NT2/D1 (cell line): ENCODE measurements at regions not wholly inside any gene's neighbourhood (a gene's known extent, or its start where the extent isn't known, plus 50 kb on each side); places are given as distances from the start of the nearest gene placed in this dataset.

Experiments
- DNase-seq: peaks from one replicate; pipeline ENCODE4 v3.0.0-alpha.2; 2011; ENCODE audit warnings: low read depth, low spot score
- H3K27me3 ChIP-seq: 2 replicates; pipeline ENCODE4 v1.6.0; 2011; ENCODE audit warnings: mild to moderate bottlenecking; ENCODE audit not compliant: insufficient read length, insufficient read depth
- H3K36me3 ChIP-seq: 2 replicates; pipeline ENCODE4 v1.6.1; 2011; ENCODE audit warnings: mild to moderate bottlenecking, low read length, mixed read lengths; ENCODE audit not compliant: insufficient read depth, insufficient read length
- H3K4me1 ChIP-seq: 2 replicates; pipeline ENCODE4 v1.5.1; 2011; ENCODE audit not compliant: insufficient read depth, insufficient read length
- H3K4me3 ChIP-seq: 2 replicates; pipeline ENCODE4 v1.5.1; 2011; ENCODE audit warnings: low read depth; ENCODE audit not compliant: insufficient read length
- H3K9ac ChIP-seq: 2 replicates; pipeline ENCODE4 v1.6.0; 2011; ENCODE audit warnings: low read depth; ENCODE audit not compliant: insufficient read length
- H3K9me3 ChIP-seq: 2 replicates; pipeline ENCODE4 v1.5.1; 2011; ENCODE audit warnings: mild to moderate bottlenecking, low read length; ENCODE audit not compliant: insufficient read depth
- SUZ12 ChIP-seq: IDR thresholded peaks from 2 replicates; pipeline ENCODE4 v1.6.1; 2011; ENCODE audit not compliant: insufficient read length, insufficient read depth; ENCODE audit errors: extremely low read depth
- YY1 ChIP-seq: IDR thresholded peaks from 2 replicates; pipeline ENCODE4 v1.6.1; 2011; ENCODE audit not compliant: insufficient read length, insufficient read depth
- ZNF274 ChIP-seq: IDR thresholded peaks from 2 replicates; pipeline ENCODE4 v1.6.1; 2011; ENCODE audit warnings: mild to moderate bottlenecking, low read depth, low read length

DNA sequence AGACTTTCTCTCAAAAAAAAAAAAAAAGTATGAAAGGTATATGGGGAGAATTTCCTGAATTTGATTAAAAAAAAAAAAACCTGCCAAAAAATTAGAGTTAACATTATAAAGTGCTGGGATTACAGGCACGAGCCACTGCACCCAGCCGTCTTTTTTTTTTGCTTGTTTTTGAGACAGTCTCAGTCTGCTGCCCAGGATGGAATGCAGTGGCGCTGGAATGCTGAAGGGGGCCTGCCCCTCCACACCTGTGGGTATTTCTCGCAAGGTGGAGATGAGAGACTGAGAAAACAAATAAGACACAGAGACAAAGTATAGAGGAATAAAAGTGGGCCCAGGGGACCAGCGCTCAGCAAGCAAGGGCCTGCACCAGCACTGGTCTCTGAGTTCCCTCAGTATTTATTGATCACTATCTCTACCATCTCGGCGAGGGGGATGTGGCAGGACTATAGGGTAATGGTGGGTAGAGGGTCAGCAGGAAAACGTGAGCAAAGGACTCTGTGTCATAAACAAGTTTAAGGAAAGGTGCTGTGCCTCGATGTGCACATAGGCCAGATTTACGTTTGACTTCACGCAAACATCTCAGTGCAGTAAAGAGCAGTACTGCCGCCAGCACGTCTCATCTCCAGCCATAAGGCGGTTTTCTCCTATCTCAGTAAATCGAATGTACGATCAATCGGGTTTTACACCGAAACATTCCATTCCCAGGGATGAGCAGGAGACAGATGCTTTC is 117.2 kb downstream of the GOSR1 start:
- no peaks in the 10 kb centered on the region for H3K36me3 ChIP-seq
- no peak overlapping the region for H3K9ac ChIP-seq
- H3K9me3 ChIP-seq = no peaks in the 10 kb centered on the region
- H3K4me3 ChIP-seq = no peak overlapping the region
- H3K27me3 ChIP-seq = no peaks in the 10 kb centered on the region
- H3K4me1 ChIP-seq = no peaks in the 10 kb centered on the region
- TF ChIP-seq ZNF274 = no peak
- TF ChIP-seq SUZ12 = no peak
- TF ChIP-seq YY1 = no peak
- DNase-seq = no peak

DNA sequence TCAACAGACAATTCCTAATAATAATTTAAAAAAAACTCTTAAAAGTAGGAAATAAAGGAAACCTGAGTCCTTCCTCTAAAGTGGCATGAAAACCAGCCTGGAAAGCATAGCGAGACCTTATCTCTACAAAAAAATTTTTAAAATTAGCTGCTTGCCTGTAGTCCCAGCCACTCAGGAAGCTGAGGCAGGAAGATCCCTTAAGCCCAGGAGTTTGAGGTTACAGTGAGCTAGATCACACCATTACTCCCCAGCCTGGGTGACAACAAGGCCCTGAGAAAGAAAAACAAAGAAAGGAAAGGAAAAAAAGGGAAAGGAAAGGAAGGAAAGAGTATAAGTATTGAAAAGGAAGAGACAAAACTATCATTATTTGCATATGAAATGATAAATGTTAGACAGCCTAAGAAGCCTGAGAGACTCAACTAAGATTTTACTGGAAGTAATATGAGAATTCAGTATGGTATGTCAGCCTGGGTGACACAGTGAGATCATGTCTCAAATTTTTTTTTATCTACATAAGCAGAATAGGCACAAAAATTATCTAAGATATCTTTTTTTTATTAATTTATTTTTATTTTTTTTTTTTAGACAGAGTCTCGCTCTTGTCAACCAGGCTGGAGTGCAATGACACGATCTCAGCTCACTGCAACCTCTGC is 113.0 kb downstream of the GOSR1 start:
- no peak for DNase-seq
- no peaks in the 10 kb centered on the region for H3K9me3 ChIP-seq
- no peaks in the 10 kb centered on the region for H3K4me1 ChIP-seq
- no peaks in the 10 kb centered on the region for H3K27me3 ChIP-seq
- TF ChIP-seq SUZ12 (no peak), YY1 (no peak), ZNF274 (no peak)
- H3K4me3 ChIP-seq = no peak overlapping the region
- no peak overlapping the region for H3K9ac ChIP-seq
- H3K36me3 ChIP-seq = no peaks in the 10 kb centered on the region

DNA sequence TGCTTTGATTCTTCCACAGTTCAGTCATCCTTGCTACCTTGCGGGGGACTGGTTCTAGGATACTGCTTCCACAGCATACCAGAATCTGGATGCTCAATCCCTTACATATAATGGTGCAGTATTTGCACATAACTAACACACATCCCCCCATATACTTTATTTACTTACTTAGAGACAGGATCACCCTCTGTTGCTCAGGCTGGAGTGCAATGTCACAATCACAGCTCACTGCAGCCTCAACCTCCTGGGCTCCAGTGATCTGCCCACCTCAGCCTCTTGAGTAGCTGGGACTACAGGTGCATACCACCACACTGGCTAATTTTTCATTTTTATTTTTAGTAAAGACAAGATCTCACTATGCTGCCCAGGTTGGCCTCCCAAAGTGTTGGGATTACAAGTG is 112.2 kb downstream of the GOSR1 start:
- no peaks in the 10 kb centered on the region for H3K4me1 ChIP-seq
- no peak for DNase-seq
- H3K36me3 ChIP-seq = no peaks in the 10 kb centered on the region
- no peak overlapping the region for H3K4me3 ChIP-seq
- no peak for TF ChIP-seq ZNF274
- TF ChIP-seq SUZ12 = no peak
- TF ChIP-seq YY1 = no peak
- H3K9ac ChIP-seq = no peak overlapping the region
- H3K9me3 ChIP-seq = no peaks in the 10 kb centered on the region
- no peaks in the 10 kb centered on the region for H3K27me3 ChIP-seq

DNA sequence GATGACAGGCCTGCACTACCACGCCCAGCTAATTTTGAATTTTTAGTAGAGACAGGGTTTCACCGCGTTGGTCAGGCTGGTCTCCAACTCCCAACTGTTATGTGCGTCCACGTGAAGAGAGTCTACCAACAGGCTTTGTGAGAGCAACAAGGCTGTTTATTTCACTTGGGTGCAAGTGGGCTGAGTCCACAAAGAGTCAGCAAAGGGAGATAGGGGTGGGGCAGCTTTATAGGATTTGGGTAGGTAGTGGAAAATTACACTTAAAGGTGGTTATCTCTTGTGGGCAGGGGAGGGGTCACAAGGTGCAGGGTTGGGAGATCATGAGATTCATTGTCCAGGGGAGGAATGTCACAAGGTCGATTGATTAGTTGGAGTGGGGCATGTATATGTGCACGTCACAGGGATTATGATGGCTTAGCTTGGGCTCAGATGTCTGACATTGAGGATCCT is 111.6 kb downstream of the GOSR1 start:
- H3K36me3 ChIP-seq = no peaks in the 10 kb centered on the region
- H3K9ac ChIP-seq = no peak overlapping the region
- no peaks in the 10 kb centered on the region for H3K9me3 ChIP-seq
- no peak for DNase-seq
- no peak overlapping the region for H3K4me3 ChIP-seq
- no peaks in the 10 kb centered on the region for H3K4me1 ChIP-seq
- no peak for TF ChIP-seq SUZ12
- no peak for TF ChIP-seq ZNF274
- H3K27me3 ChIP-seq = no peaks in the 10 kb centered on the region

DNA sequence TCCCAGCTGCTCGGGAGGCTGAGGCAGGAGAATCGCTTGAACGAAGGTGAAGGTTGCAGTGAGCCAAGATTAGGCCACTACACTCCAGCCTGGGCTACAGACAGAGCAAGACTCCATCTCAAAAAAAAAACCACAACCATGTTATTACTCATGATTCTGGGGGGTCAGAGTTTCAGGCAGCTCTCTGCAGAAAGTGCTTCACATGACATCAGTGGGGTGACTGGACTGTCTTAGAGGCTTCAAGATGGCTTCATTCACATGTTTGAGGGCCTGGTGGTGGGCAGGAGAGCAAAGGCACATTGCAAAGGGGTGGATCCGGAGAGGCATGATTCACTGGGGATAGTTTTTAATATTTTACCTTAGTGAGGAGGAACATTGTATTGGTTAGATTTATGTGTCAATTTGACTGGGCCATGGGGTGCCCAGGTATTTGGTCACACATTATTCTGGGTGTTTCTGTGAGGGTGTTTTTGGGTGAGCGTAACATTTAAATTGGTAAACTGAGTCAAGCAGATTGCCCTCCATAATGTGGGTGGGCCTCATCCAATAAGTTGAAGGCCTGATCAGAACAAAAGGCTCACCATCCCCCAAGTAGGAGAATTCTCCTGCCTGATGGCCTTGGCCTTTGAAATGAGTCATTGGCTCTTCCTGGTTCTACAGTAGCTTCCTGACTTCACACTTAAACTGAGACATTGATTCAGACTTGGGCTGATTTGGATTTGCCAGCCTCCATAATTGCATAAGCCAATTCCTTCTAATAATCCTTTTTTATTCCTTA is 109.8 kb downstream of the GOSR1 start:
- H3K4me3 ChIP-seq = no peak overlapping the region
- H3K9me3 ChIP-seq = no peaks in the 10 kb centered on the region
- no peak for DNase-seq
- H3K4me1 ChIP-seq = no peaks in the 10 kb centered on the region
- no peak for TF ChIP-seq ZNF274
- no peak for TF ChIP-seq SUZ12
- TF ChIP-seq YY1 = no peak
- no peaks in the 10 kb centered on the region for H3K27me3 ChIP-seq
- no peak overlapping the region for H3K9ac ChIP-seq
- no peaks in the 10 kb centered on the region for H3K36me3 ChIP-seq

DNA sequence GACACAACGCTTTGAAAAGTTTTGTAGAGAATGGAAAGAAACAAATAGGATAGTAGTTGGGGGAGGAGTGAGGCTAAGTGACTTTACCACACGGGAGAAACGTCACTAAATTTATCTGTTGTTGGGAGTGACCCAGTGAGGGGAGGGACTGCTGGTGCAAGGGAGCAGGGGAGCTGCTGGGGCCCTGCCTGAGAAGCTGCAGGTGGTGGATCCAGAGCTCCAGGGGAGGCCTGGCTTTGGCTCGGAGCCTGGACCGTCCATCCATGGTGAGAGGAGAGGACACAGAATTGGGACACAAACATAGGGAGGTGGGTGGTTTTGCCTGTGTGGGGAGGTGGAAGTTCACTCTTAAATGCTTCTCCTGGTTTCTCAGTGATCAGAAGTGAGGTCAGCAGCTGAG is 107.6 kb downstream of the GOSR1 start:
- H3K27me3 ChIP-seq = no peaks in the 10 kb centered on the region
- no peak for DNase-seq
- H3K4me3 ChIP-seq = no peak overlapping the region
- TF ChIP-seq ZNF274 (no peak), YY1 (no peak), SUZ12 (no peak)
- no peak overlapping the region for H3K9ac ChIP-seq
- H3K9me3 ChIP-seq = no peaks in the 10 kb centered on the region
- no peaks in the 10 kb centered on the region for H3K4me1 ChIP-seq
- H3K36me3 ChIP-seq = no peaks in the 10 kb centered on the region

DNA sequence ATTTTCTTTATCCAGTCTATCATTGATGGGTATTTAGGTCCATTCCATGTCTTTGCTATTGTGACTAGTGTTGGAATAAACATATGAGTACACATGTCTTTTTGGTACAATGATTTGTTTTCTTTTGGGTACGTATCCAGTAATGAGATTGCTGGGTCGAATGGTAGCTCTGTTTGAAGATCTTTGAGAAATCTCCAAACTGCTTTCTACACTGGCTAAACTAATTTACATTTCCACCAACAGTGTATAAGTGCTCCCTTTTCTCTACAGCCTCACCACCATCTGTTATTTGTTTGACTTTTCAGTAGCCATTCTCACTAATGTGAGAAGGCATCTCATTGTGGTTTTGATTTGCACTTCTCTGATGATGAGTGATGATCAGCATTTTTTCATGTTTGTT is 103.7 kb downstream of the GOSR1 start:
- no peaks in the 10 kb centered on the region for H3K27me3 ChIP-seq
- no peak for DNase-seq
- H3K4me3 ChIP-seq = no peak overlapping the region
- H3K4me1 ChIP-seq = no peaks in the 10 kb centered on the region
- H3K9ac ChIP-seq = no peak overlapping the region
- TF ChIP-seq YY1 (no peak), ZNF274 (no peak), SUZ12 (no peak)
- H3K9me3 ChIP-seq = no peaks in the 10 kb centered on the region
- H3K36me3 ChIP-seq = no peaks in the 10 kb centered on the region
